Hematopoietic multipotent progenitor cell treated with erythropoietin and hydrocortisone succinate and interleukin-3 and kit ligand, for 8 days (in vitro differentiated cells): ENCODE measurements at regions not wholly inside any gene's neighbourhood (a gene's known extent, or its start where the extent isn't known, plus 50 kb on each side); places are given as distances from the start of the nearest gene placed in this dataset.

Experiments
- DNase-seq: peaks from one replicate; pipeline ENCODE4 v3.0.0-alpha.2; 2015

DNA sequence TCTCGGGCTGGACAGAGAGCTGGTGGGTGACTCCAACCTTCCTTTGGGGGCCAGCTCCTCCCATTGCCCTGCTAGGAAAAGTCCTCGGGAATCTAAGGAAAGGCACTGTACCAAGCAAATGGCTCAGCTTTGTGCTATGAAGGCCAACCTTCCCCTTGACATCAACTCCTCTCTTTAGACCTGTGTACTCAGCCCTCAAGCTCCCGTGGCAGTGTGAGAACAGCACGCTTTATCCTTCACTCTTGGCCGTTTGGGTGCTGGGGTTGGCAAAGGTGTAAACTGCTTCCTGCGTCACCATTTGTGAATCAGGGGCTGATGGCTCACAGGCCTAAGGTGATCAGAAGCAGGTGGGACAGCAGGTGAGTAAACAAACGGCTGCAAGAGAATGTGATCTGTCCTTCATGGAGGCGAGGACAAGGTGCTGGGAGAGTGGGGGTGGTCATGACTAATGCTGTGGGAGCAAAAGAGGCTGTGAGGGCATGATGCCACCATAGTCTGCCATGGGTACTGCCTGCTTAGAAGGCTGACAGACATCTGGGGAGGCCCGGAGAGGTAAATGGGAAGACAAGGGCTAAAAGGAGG lies 165.2 kb upstream of the TPM1 start:
- DNase-seq, result no peak

DNA sequence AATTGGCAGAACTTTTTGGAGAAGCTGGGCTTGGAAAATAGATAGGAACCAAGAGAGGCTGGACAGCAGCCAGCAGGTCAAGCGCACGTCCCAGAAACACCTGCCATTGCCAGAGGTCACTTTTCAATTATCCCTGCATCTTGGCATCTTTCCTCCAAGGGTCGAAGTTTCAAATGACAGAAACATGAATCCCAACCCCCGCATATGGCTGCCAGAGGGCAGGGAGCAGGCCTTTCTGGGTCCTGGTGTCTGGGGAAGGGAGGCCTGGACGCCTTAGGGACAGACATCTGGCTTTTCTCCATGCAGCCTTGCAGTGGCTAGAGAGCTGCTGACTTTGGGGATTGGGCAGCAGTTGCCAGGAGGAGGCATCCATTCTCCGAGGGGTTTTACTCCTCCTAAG lies 164.5 kb upstream of the TPM1 start:
- no peak for DNase-seq

DNA sequence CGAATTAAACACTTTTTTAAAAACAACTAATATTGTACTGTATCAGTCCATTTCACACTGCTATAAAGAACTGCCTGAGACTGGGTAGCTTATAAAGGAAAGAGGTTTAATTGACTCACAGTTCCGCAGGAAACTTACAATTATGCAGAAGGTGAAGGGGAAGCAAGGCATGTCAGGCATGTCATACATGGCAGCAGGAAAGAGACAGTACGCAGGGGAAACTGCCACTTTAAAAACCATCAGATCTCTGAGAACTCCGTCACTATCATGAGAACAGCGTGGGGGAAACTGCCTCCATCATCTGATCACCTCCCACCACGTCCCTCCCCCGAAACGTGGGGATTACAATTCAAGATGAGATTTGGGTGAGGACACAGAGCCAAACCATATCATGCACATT lies 162.8 kb upstream of the TPM1 start:
- DNase-seq, result peak; percentile 8

DNA sequence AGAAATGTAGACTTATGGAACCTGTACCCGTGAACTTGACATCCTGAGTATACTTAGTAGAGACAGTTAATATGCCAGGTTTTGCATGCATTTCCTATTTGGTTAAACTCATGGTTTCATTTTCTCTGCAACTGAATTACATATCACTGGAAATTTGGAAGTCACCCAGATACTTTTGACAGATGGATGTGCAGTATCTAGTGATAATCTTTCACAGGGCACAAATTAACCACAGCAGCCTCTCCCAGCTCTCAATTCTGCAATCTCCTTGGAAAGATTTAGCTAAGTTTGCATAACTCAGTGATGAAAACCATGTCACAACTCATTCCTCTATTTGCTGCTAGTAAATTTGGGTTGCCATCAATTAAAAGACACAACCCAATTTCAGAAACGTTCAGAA lies 162.3 kb upstream of the TPM1 start:
- DNase-seq, result peak; percentile 71

DNA sequence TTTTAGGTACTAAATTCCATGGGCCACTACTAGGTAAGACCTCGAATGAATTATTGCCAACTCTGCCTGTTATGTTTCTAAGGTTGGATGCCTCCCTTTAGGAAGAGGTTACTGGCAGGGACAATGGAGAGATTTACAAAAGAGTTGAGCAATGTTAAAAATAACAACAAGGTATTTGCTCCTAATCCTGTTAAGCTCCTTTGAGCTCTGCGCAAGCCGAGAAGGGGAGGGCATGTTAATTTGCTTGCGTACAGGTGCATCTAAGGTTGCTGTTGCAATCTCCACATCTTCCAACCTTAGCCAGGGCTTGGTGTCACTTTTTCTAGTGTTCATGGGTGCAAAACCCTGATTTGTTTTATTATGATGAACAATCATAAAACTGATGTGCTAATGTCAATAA lies 161.5 kb upstream of the TPM1 start:
- no peak for DNase-seq

DNA sequence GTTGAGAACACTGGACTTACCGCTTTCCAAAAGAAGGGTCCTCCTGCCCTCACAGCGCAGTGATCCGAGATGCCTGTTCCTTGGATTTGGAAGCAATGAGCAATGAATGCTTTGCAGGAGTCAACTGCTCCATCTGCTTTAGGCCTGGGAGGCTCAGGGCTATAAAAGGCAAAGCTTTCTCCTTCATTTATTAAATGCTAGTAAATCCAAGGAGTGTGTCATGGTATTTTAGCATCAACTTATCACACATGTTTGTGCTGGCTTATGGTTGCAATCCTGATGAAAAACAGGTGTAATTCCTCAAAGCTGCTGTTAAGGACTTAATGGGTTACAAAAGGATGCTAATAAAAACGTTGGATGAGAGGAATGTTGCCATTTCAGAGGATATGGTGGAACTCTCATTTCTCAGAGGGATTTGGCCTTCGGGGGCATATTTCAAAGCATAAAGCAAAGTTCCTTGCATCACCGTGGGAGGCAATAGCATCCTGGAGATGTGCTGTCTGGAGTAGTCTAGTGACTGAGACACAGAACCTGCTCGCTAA lies 158.5 kb upstream of the TPM1 start:
- DNase-seq, result no peak

DNA sequence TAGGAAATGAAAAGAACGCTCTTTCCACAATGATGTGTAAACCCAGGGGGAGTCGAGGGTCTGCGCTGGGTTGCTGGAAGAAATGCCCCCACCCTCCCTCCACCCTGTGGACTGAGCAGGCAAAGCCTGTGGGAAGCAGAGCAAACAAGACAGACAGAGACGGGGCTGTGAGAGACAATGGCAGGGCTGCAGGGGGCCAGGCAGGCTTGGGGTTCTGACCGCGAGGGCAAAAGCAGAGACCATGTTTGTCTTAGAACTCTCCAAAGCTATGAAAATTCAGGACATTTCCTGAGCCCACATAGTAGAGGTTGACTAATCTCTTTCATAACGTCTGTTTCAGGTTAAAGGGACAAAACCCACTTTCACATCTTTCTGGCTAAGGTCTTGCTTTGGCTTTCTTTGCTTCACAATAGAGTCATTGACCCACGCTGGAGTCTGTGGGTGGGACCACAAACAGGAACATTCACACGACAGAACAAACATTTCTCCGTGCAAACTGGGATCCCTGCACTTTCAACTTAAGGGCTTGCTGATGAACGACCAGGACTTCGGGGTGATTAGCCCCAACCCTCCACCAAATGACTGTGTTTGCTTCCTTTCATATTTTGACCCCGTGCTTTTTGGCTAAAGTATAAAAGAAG lies 156.0 kb upstream of the TPM1 start:
- DNase-seq, result no peak

DNA sequence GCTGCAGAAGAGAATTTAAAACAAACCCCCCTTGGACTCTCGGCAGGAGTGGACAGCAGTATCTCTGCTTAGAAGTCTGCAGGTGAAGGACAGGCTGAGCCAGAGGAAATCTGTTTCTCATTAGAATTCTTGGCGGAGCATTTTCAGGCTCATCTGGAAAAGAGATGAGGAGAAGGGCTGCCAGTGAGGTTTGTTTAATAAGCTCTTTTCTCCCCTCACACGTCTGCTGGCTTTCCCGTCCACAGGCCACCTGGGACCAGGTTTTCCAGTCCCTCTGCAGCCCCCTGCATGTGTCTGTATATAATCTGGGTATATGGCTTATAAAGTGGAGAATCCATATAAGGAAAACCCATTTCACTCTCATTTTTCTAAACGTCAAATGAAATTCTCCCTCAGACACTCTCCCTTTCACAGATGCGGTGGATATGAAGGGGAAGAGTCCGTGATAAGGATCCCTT lies 155.4 kb upstream of the TPM1 start:
- no peak for DNase-seq

DNA sequence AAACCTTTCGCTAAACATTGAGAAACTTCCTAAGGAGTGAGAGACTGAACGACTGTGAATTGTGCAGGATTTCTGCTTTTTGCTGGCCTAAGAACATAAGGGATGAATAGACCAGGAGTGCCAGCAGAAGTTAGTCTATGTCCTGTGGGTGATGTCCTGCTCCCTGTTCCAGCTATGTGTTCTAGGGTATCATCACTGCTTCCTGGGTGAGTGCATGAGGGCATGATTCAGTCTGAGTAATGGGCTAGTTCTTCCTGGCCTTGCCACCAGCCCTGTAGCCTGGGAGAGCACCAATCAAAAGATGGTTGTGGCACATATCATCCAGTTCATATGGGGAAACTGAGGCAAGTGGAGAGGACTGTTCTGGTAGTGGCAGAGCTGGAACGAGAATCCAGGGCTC lies 153.9 kb upstream of the TPM1 start:
- no peak for DNase-seq

DNA sequence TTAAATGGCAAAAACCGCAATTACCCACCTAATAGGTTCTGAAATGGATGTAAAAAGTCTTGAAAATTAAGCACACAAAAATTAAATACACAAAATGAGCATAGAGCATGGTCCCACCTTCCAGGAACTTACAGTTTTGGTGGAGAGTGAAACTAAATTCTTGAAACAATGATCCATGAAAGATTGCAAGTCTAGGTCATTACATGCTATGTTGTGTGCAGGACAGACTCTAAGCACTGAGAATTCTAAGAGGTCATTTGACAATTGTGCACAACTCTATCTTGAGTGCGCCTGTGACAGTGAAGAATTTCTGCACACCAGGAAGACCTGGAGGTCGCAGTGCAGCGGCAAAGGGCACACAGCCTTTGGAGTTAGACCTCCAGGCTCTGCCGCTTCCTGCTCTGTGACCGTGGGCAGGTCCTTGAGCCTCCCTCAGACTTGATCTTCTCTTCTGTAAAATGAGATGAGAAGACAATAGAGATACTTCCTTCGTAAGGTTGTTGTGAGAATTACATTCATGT lies 153.3 kb upstream of the TPM1 start:
- no peak for DNase-seq

DNA sequence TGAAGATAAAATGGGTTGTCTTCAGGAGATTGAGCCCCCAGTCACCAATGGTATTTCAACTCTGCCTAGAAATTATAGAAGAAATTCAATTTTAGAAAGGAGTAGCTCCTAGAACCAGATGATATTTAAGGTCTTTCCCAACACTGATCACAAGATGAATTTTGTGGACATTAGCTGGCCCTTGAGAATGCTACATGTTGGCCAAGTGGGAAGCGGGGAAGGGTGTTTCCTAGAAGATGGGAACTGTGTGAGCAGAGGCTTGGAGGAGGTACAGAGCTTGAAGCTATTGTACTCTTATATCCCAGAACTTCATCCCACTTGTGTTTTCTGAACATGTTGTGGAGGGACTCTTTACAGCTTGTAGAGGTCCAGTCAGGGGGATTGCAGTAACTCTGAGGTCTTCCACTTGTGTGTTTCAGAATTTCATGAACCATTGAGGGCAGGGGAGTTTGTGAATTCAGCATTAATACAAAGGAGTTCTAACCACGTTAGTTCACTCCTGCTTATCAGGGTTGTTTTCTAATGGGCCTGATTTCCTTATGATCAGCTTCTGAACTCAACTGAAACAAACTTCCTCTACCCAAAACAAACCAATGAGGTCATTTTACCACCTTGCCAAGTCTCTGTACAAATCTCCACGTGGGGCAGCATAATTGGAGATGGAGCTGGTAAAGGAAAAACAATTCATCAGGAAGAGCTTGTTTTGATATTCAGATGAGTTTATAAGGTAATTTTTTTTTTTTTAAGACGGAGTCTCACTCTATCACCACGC lies 152.6 kb upstream of the TPM1 start:
- no peak for DNase-seq

DNA sequence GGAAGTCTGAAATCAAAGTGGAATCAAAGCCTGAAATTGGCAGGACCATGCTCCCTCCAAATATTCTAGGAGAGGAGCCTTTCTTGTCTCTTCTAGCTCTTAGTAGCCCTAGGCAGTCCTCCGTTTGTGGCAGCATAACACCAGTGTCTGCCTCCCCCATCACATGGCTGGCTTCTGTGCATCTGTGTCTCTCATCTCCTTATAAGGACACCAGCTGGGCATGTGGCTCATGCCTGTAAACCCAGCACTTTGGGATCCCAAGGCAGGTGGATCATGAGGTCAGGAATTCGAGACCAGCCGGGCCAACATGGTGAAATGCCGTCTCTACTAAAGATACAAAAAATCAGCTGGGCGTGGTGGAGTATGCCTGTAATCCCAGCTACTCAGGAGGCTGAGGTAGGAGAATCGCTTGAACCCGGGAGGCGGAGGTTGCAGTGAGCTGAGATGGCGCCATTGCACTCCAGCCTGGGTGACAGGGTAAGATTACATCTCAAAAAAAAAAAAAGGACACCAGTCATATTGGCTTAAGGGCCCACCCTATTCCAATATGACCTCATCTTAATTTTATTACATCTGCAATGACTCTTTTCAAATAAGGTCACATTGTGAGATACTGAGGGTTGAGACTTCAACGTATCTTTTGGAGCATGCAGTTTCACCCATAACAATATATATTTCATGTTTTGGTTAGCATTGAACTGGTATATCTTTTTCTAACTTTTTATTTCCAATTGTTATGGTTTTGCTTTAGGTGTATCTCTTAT lies 148.0 kb upstream of the TPM1 start:
- DNase-seq, result no peak

DNA sequence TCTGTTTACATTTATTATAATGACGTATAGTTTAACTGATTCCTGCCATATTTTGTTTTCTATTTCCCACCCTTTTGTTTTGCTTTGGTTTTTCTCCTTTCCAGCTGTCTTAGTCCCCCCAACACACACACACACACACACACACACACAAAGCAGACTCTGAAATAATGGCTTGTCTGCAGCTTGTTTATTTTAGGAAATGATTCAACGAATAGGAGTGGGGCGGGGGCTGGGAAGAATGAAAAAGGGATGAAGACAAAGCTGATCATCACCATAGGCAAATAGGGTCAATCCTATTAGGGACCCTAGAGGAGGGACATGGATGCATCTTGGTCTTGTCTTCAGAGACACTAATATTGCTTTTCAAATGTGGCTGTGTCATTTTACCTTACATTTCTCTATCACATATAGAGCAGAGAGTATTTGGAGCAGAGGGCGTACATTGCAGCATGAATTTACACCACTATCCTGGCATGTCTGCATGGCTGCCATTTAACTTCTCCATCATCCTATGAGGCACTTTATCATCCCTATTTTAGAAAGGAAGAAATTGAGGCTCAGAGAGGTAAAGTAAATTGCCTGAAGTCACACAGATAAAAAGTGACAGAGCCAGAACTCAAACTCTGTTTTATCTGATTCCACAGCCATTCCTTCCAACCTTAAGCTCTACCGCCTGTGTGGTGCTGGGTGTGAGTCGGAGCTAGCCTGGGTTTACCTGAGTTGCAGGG lies 147.2 kb upstream of the TPM1 start:
- DNase-seq, result no peak

DNA sequence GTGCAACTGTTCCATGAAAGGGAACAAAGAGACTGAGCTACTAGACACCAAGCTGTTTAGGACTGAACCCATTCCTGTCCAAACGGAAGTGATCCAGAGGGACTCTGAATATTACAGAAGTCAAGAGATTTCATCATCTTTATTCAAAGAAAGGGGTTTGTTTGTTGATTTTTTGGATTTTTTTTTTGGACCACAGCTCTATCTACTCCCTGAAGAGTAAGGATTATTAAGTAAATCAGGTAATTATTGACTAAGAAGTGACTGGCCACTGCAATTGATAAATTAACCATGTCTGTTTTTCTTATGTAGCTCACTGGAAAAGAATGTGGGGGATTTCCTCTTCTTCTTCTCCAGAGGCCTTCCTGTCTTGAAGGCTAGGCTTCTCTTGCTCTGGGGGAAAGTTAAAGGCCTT lies 146.6 kb upstream of the TPM1 start:
- DNase-seq, result no peak

DNA sequence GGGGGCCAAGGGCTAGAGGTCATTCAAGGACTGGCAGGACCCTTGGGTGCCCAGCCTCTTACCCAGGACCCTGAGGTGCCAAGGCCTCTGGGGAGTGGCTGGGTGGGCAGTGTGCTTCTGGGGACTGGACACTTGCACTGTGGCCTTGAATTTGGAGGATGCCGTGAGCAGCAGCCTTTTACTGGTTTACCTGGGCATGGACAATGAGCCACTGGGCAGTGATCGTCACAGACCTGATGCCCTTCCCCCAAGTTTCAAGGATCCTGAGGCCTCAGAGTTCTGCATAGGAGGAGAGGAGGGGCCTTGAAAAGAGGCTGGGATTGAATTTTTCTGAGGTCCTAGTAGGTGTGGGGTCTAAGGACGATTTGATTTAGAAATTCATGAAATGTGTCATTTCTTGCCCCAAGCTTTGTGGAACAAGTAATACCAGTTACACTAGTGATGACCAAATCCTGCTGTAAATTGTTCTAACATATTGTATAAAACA lies 146.1 kb upstream of the TPM1 start:
- DNase-seq, result no peak

DNA sequence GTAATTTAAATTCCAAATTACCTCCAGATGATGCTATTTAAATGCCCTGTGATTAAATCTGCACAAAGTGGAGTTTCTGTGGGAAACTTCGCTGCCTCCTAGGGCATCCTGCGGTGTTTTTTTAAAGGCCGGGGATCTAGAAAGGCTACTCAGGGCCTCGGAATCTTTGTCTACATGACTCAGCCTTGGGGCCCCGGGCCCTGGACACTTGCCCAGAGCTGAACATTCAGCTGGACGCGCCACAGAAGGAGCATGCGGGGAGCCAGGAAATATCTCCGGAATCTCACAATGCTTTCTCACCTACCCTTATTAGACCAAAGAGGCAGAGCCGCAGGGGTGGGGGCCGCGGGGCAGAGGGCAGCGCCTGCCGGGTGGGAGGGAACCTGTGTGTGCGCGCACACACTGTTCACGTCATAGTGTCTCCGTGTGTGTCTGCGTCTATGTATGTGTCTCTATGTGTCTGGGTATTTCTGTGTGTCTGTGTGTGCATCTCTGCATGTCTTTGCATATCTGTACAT lies 145.5 kb upstream of the TPM1 start:
- no peak for DNase-seq

DNA sequence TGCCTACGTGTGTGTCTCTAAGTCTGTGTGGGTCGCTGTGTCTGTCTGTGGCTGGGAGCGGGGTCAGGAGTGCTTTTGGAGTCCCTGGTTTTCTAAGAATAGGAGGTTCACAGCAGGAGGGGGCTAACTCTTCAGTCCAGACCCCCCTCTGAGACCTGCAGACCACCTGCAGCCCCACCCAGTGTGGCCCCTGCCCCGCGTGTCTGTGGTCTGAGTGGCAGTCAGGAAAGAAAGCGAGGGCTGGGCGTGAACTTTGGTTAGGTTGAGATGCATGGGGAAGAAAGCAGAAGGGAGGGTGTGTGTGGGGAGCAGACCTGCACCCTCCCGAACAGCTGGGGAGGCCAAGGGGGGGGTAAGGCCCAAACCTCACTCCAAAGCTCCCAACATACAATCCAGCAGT lies 144.9 kb upstream of the TPM1 start:
- no peak for DNase-seq

DNA sequence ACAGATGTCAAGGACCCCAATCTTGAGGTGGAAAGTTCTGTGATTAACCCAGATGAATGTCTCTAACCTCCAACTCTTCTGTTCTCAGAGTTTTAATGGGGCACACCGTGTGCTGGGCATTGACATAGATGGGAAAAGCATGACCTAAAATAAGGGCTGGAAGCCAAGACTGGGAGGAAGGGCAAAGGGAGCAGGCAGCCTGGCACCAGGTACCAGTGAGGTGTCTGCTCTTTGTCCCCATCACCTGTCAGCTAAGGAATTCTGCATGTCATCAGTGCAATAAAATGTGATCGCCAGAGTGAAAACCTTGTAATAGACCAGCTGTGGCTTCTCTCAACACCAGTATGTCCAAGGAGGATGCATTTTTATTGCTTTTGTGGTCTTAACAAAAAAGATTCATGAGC lies 143.5 kb upstream of the TPM1 start:
- no peak for DNase-seq

DNA sequence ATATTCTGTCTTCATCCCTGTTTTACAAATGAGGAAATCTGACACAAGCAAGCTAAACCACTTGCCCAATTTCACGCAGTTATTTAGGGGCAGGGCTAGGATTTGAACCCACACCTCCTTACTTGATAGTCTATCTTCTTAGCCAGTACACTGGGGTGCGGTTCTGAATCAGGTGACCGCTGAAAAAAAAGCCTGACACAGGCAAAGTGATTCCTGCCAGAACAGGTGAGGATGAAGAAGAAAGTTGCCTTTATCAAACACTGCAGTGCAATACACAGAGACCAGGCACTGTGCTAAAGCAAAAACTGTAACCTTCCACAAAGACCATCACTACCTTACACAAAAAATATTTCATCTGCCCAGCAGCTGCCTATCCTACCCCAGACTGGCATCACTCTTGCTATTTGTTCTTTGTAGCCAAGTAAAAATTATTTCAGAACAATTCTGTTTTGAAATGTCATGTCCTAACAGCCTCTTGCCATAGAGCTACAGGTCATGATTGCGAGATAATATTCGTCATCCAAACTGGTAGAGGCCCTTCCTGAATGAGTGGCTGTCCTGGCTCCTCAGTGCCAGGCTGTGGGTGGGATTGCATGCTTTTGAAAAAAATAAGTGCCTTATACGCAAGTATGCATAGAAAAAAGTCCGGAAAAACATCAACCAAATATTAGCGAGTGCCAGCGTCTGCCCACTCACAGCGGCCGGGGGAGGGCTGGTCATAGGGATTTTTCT lies 142.3 kb upstream of the TPM1 start:
- DNase-seq, result no peak

DNA sequence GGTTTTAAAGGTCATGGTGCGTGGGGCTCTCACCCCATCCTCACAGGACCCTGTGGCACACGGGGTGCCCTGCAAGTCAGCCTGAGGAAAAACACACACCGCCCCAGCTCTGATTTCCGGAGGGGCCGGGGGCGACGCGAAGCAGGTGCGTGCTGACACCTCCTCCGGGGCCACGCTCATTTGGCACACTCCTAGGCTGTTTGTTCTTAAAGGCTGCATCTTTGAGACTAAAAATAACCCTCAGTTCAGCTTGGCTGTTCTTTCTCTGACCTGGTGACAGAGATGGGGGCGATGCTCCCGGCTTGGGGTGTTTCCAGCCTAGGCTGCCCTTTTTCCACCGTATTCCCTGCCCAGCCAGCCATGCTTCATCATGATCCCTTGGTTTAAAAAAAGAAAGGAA lies 141.5 kb upstream of the TPM1 start:
- DNase-seq, result no peak

DNA sequence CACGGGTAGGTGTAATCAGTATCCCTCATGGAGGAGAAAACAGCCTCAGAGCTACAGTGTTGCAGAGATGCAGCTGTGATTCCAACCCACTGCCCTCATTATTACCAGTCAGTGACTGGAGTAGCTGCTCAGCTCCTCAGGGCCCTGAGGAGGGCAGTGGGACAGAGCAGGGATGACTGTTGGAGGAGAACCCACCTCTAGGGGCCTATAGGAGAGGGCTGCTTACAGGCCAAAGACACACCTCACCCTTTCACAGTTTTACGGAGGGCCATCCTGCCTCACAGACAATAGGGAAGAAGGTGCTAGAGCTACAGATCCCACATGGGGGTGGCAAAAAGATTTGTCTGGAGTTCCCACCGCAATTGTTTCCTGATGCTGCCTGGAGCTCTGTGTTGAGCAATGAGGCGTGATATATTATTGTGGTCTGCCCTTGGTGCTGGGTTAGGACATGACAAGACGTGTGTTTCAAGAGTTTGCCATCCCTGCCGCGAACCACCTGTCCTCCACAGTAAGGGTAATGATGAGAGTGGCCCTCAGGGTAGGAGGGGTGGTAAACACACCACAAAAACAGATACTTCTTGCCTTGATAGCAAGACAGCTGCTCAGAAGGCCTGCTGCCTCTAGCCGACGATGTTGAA lies 140.5 kb upstream of the TPM1 start:
- no peak for DNase-seq
